Prostate gland (tissue), 2 donors: ENCODE measurements at regions not wholly inside any gene's neighbourhood (a gene's known extent, or its start where the extent isn't known, plus 50 kb on each side); places are given as distances from the start of the nearest gene placed in this dataset.

Experiments
- DNase-seq: peaks from one replicate; pipeline ENCODE4 v3.0.0-alpha.2; 2019; ENCODE audit warnings: low spot score
- H3K27ac ChIP-seq, 2 donors: fragments of 200-600 bp; sonication (generic); 2 replicates each; pipeline ENCODE4 v1.5.1; 2017 to 2019
- H3K27me3 ChIP-seq: fragments of 200-600 bp; sonication (generic); replicated peaks from 2 replicates; pipeline ENCODE4 v1.5.1; 2019; ENCODE audit not compliant: insufficient read depth
- H3K36me3 ChIP-seq, 2 donors: fragments of 200-600 bp; sonication (generic); 1 replicate in 1 of 2; 2 replicates in 1 of 2; pipeline versions ENCODE4 v1.5.1 to v1.8.1; 2017 to 2019
- H3K4me1 ChIP-seq: fragments of 200-600 bp; sonication (generic); replicated peaks from 2 replicates; pipeline ENCODE4 v1.5.1; 2019
- H3K4me3 ChIP-seq, 2 donors: fragments of 200-600 bp; sonication (generic); 2 replicates each; pipeline ENCODE4 v1.5.1; 2017 to 2019
- H3K9me3 ChIP-seq: fragments of 200-600 bp; sonication (generic); 2 replicates; pipeline ENCODE4 v1.5.1; 2017
- CTCF ChIP-seq, 4 experiments: fragments of 200-600 bp in 2 of 4; fragments of 450-650 bp in 2 of 4; sonication (generic) in 2 of 4; IDR thresholded peaks; 1 replicate in 3 of 4; 2 replicates in 1 of 4; pipeline ENCODE4 v1.5.1; 2016 to 2019; ENCODE audit warnings: antibody characterized with exemption in 4 of 4, mild to moderate bottlenecking in 2 of 4, moderate library complexity in 2 of 4
- POLR2A ChIP-seq: fragments of 450-650 bp; IDR thresholded peaks from one replicate; pipeline ENCODE4 v1.6.1; 2016; ENCODE audit warnings: antibody characterized with exemption, mild to moderate bottlenecking
- POLR2AphosphoS5 ChIP-seq: sonication (generic); formaldehyde crosslinking; IDR thresholded peaks from one replicate; pipeline ENCODE4 v1.6.1; 2017; ENCODE audit warnings: antibody characterized with exemption
- WGBS: methylation state at CpG from one replicate; pipeline ENCODE4 v1.1.5; 2018; 5-methylcytosine and 5-hydroxymethylcytosine counted together
- intact Hi-C: fragments of 100-400 bp; cut with DNase I; formaldehyde crosslinking; loops from one replicate; pipeline ENCODE4 v1.14.2; 2022

GRCh38 chr7:28349637-28350036 is 62.7 kb upstream of the CREB5 start:
- Histone ChIP-seq H3K4me3 (no peak overlapping the region), H3K27me3 (no peaks in the 10 kb centered on the region), H3K9me3 (no peaks in the 10 kb centered on the region), H3K4me1 (no peaks in the 10 kb centered on the region), H3K27ac (no peak overlapping the region), H3K36me3 (no peaks in the 10 kb centered on the region)
- intact Hi-C loops: no loop called here
- TF ChIP-seq CTCF (IDR thresholded peaks at IDR 0.05): no peak
- TF ChIP-seq POLR2AphosphoS5: no peak
- no peak for TF ChIP-seq POLR2A
- WGBS: 91% methylated on average over 1 of the region's 1 CpG
- DNase-seq: no peak

GRCh38 chr7:28350662-28351061 is 61.7 kb upstream of the CREB5 start:
- intact Hi-C loops: no loop called here
- H3K4me1 ChIP-seq: no peaks in the 10 kb centered on the region
- H3K4me3 ChIP-seq: no peak overlapping the region
- no peaks in the 10 kb centered on the region for H3K27me3 ChIP-seq
- no peak overlapping the region for H3K27ac ChIP-seq
- 93% methylated on average over 4 of the region's 4 CpGs for WGBS
- no peaks in the 10 kb centered on the region for H3K36me3 ChIP-seq
- no peak for TF ChIP-seq CTCF (IDR thresholded peaks at IDR 0.05)
- TF ChIP-seq POLR2AphosphoS5: no peak
- no peak for TF ChIP-seq POLR2A
- DNase-seq: no peak
- no peaks in the 10 kb centered on the region for H3K9me3 ChIP-seq

DNA sequence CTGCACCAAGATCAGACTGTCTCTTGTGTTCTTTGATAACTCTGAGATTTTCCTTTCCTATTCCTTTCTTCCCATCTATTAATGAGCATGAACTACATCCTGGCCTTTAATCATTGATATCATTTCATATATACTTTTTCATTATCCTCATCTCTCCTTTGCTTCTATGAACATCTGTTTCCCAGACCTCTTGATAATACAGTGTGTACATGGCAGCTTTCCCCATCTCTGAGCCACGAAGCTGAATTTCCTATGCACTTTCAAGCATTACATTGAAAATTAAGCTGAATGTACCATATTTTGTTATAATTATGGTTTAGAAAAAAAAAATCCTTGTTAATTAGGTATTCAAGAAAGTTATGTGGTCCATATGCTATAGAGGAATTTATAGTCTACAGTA is 60.9 kb upstream of the CREB5 start:
- no peaks in the 10 kb centered on the region for H3K4me1 ChIP-seq
- no peaks in the 10 kb centered on the region for H3K27me3 ChIP-seq
- H3K27ac ChIP-seq: no peak overlapping the region
- no peak for TF ChIP-seq CTCF (IDR thresholded peaks at IDR 0.05)
- no peak for TF ChIP-seq POLR2AphosphoS5
- TF ChIP-seq POLR2A: no peak
- no peaks in the 10 kb centered on the region for H3K9me3 ChIP-seq
- WGBS: 69% methylated on average over 1 of the region's 1 CpG
- DNase-seq: no peak
- H3K4me3 ChIP-seq: no peak overlapping the region
- intact Hi-C loops: no loop called here
- H3K36me3 ChIP-seq: no peaks in the 10 kb centered on the region

GRCh38 chr7:28354601-28355402 is 57.5 kb upstream of the CREB5 start:
- Histone ChIP-seq H3K36me3 (no peaks in the 10 kb centered on the region), H3K4me3 (no peak overlapping the region), H3K27ac (no peak overlapping the region), H3K9me3 (no peaks in the 10 kb centered on the region), H3K4me1 (no peaks in the 10 kb centered on the region), H3K27me3 (no peaks in the 10 kb centered on the region)
- WGBS: 86% methylated on average over 8 of the region's 8 CpGs
- TF ChIP-seq CTCF (IDR thresholded peaks at IDR 0.05) (no peak), POLR2AphosphoS5 (no peak), POLR2A (no peak)
- intact Hi-C loops: no loop called here
- no peak for DNase-seq
